Calu3 (cell line): ENCODE measurements at regions not wholly inside any gene's neighbourhood (a gene's known extent, or its start where the extent isn't known, plus 50 kb on each side); places are given as distances from the start of the nearest gene placed in this dataset.

Experiments used
- BruUV-seq: library from RNA; stranded (reverse); fragments of 400-500 nt; replicated peaks from 2 replicates; lab custom pipeline; 2021; lab: Mats Ljungman, UMichigan
- CTCF ChIA-PET: fragments of 300-600 bp; sonication (Branson Sonifier 250); formaldehyde crosslinking; loops from one replicate; lab custom pipeline; 2022; ENCODE audit warnings: antibody characterized with exemption; lab: Charles Lee
- DNase-seq: peaks from one replicate; pipeline ENCODE4 v3.0.0; 2022
- H3K27ac Mint-ChIP-seq: one replicate; pipeline ENCODE4 v1.8.0; 2022; ENCODE audit warnings: mixed read lengths; ENCODE audit not compliant: unreplicated experiment
- H3K27me3 Mint-ChIP-seq: one replicate; pipeline ENCODE4 v1.8.0; 2022; ENCODE audit warnings: mixed read lengths; ENCODE audit not compliant: unreplicated experiment
- H3K36me3 Mint-ChIP-seq: one replicate; pipeline ENCODE4 v1.8.0; 2022; ENCODE audit warnings: mild to moderate bottlenecking, moderate library complexity, mixed read lengths; ENCODE audit not compliant: insufficient read depth, unreplicated experiment
- H3K4me1 Mint-ChIP-seq: one replicate; pipeline ENCODE4 v1.8.0; 2022; ENCODE audit warnings: mild to moderate bottlenecking, low read depth, mixed read lengths; ENCODE audit not compliant: unreplicated experiment
- H3K4me3 Mint-ChIP-seq: one replicate; pipeline ENCODE4 v1.8.0; 2022; ENCODE audit warnings: mild to moderate bottlenecking, low read depth, moderate library complexity, mixed read lengths; ENCODE audit not compliant: unreplicated experiment
- H3K9me3 Mint-ChIP-seq: one replicate; pipeline ENCODE4 v1.8.0; 2022; ENCODE audit warnings: low read depth, mixed read lengths; ENCODE audit not compliant: unreplicated experiment
- intact Hi-C: fragments of 100-400 bp; cut with micrococcal nuclease; formaldehyde crosslinking; loops from one replicate; pipeline ENCODE4 v1.10.0; 2022; ENCODE audit not compliant: unreplicated experiment
- TF ChIP-seq, protein P1 (sequence below): fragments of 200-600 bp; IDR thresholded peaks from one replicate; pipeline ENCODE4 v1.8.0; 2022; ENCODE audit warnings: antibody characterized with exemption; ENCODE audit not compliant: unreplicated experiment

DNA sequence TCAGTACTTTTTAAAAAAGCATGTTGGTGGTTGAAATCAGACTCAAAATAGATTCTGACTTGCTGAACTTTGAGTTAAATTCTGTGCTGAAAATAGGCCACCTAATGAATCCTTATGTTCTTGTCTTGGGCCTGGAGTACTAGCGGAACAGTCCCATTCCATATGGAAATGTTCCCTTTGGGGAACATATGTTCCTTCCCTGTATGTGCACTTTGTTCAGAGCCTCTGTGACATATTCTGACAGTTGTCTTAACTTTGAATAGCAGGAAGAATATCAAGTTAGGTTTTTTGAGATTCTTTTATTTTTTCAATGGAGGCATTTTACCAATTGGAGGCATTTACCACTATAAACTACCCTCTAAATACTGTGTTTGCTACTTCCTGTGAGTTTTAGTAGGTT is 1667.8 kb downstream of the PLA2G4A start:
- TF ChIP-seq, protein P1, sequence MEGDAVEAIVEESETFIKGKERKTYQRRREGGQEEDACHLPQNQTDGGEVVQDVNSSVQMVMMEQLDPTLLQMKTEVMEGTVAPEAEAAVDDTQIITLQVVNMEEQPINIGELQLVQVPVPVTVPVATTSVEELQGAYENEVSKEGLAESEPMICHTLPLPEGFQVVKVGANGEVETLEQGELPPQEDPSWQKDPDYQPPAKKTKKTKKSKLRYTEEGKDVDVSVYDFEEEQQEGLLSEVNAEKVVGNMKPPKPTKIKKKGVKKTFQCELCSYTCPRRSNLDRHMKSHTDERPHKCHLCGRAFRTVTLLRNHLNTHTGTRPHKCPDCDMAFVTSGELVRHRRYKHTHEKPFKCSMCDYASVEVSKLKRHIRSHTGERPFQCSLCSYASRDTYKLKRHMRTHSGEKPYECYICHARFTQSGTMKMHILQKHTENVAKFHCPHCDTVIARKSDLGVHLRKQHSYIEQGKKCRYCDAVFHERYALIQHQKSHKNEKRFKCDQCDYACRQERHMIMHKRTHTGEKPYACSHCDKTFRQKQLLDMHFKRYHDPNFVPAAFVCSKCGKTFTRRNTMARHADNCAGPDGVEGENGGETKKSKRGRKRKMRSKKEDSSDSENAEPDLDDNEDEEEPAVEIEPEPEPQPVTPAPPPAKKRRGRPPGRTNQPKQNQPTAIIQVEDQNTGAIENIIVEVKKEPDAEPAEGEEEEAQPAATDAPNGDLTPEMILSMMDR = no peak

DNA sequence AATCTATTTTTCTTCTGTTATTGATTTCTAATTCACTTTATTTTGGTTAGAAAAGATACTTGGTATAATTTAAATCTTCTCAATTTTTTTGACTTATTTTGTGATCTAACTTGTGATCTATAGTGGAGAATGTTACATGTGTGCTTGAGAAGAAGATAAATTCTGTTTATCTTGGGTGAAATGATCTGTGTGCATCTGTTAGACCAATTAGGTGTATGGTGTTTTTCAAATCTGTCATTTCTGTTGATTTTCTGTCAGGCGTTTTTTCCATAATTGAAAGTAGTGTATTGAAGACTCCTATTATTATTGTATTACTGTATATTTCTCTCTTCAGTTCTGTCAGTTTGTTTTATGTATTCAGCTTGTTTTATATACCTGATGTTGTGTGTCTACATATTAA is 1668.3 kb downstream of the PLA2G4A start:
- no TSS peak for BruUV-seq
- no peaks in the 10 kb centered on the region for H3K27me3 Mint-ChIP-seq
- intact Hi-C loops = no loop called here
- no peaks in the 10 kb centered on the region for H3K36me3 Mint-ChIP-seq
- H3K4me3 Mint-ChIP-seq = no peak overlapping the region
- H3K9me3 Mint-ChIP-seq = peaks cover 6% of the 10 kb centered on the region
- H3K27ac Mint-ChIP-seq = no peak overlapping the region
- CTCF ChIA-PET = no interaction called here
- no peaks in the 10 kb centered on the region for H3K4me1 Mint-ChIP-seq
- no peak for DNase-seq
- TF ChIP-seq, protein P1 = no peak

More for the DNA sequence above, 1667.8 kb downstream of the PLA2G4A start:
- intact Hi-C loops = no loop called here
- no peak overlapping the region for H3K27ac Mint-ChIP-seq
- no peaks in the 10 kb centered on the region for H3K36me3 Mint-ChIP-seq
- peaks cover 6% of the 10 kb centered on the region for H3K9me3 Mint-ChIP-seq
- no peaks in the 10 kb centered on the region for H3K4me1 Mint-ChIP-seq
- BruUV-seq = no TSS peak
- no peak overlapping the region for H3K4me3 Mint-ChIP-seq
- CTCF ChIA-PET = no interaction called here
- DNase-seq = no peak
- H3K27me3 Mint-ChIP-seq = no peaks in the 10 kb centered on the region

DNA sequence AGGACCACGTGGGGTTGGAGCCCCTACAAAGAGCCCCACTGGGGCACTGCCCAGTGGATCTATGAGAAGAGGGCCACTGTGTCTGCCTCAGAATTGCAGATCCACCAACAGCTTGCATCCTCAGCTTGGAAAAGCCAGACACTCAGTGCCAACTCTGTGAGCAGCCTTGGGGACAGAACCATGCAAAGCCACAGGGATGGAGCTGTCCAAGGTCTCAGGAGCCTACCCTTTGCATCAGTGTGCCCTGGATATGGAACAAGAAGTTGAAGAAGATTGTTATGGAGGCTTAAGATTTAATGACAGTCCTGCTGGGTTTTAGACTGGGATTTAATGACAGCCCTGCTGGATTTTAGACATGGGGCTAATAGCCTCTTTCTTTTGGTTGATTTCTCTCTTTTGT is 1670.9 kb downstream of the PLA2G4A start:
- Mint-ChIP-seq H3K9me3 (peaks cover 6% of the 10 kb centered on the region), H3K27me3 (no peaks in the 10 kb centered on the region), H3K4me3 (no peak overlapping the region), H3K4me1 (no peaks in the 10 kb centered on the region), H3K36me3 (no peaks in the 10 kb centered on the region), H3K27ac (no peak overlapping the region)
- DNase-seq = no peak
- CTCF ChIA-PET = no interaction called here
- no TSS peak for BruUV-seq
- intact Hi-C loops = no loop called here
- TF ChIP-seq, protein P1 = no peak

DNA sequence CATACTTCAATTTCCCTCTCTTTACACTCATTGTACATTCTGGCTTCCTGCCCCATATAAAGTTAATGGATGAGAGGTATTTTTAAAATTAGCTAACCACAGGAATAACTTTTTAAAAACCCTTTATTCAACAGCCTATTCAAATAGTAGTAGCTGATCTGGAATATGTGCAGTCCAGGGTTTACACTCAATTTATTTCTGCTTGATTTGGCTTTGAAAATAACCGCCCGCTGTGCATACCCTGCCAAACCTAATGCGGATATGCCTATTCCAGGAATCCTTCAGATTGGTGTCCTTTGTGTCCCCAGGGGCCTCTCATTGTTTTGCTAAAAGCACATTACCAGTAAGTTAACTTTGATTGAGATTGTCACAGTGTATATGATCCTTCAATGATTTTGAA is 1686.2 kb downstream of the PLA2G4A start:
- DNase-seq = no peak
- H3K9me3 Mint-ChIP-seq = no peaks in the 10 kb centered on the region
- H3K27ac Mint-ChIP-seq = no peak overlapping the region
- TF ChIP-seq, protein P1 = no peak
- no peaks in the 10 kb centered on the region for H3K4me1 Mint-ChIP-seq
- intact Hi-C loops = no loop called here
- H3K4me3 Mint-ChIP-seq = no peak overlapping the region
- H3K36me3 Mint-ChIP-seq = no peaks in the 10 kb centered on the region
- no TSS peak for BruUV-seq
- CTCF ChIA-PET = interaction anchor here (0.6 kb wide), 1 partner anchor 34 kb away, joined by 5 read pairs; no protein-coding TSS in a partner anchor
- H3K27me3 Mint-ChIP-seq = no peaks in the 10 kb centered on the region

DNA sequence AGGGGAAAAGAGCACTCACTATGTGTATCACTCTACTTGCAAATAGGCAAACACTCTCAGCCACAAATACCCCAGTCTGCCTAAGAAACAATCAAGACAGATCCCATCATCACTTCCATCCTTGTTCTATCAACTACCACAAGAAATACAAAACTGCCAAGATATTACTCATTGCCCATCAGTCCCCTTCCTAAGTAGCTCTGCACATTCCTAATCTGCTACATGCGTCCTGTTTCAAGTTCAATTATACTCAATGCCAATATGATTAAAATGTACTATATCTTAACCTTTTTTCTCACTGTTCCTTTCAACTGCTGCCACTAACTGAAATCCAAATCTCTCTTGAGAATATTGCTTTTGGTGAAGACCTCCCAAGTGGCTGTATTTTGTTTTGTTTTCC is 1688.4 kb downstream of the PLA2G4A start:
- no TSS peak for BruUV-seq

More for the DNA sequence above, 1688.4 kb downstream of the PLA2G4A start:
- CTCF ChIA-PET = no interaction called here
- intact Hi-C loops = no loop called here
- Mint-ChIP-seq H3K27me3 (no peaks in the 10 kb centered on the region), H3K4me3 (no peak overlapping the region), H3K4me1 (no peaks in the 10 kb centered on the region), H3K36me3 (no peaks in the 10 kb centered on the region), H3K9me3 (no peaks in the 10 kb centered on the region), H3K27ac (no peak overlapping the region)
- TF ChIP-seq, protein P1 = no peak
- DNase-seq = no peak
